Activated T-helper 2 cell treated with anti-CD3 and anti-CD28 coated beads, Interferon-gamma antibody, Interleukin-2, Interleukin-4, amounts not matched to agents 10 μg/mL and 5 μg/mL and 100 μg/mL, durations not matched to agents 14 hours and 24 hours and 36 hours (primary cell): ENCODE measurements at regions not wholly inside any gene's neighbourhood (a gene's known extent, or its start where the extent isn't known, plus 50 kb on each side); places are given as distances from the start of the nearest gene placed in this dataset.
A peak's percentile ranks its signal among the peaks of the same experiment; 100 is the strongest.
"Not testable (repeated sequence)": the region's sequence is repeated elsewhere in the genome, so short reads cannot be mapped to it uniquely, and the experiment has no call there.

Experiments used
- DNase-seq: peaks from one replicate; pipeline ENCODE4 v3.0.0; 2021; ENCODE audit warnings: low spot score
- H3K27ac Mint-ChIP-seq: one replicate; pipeline ENCODE4 v1.8.0; 2021; ENCODE audit warnings: mixed read lengths
- H3K27me3 Mint-ChIP-seq: one replicate; pipeline ENCODE4 v1.8.0; 2021; ENCODE audit warnings: low read depth, mixed read lengths
- H3K36me3 Mint-ChIP-seq: one replicate; pipeline ENCODE4 v1.8.0; 2021; ENCODE audit warnings: low read depth, mixed read lengths
- H3K4me1 Mint-ChIP-seq: one replicate; pipeline ENCODE4 v1.8.0; 2021; ENCODE audit warnings: low read depth, mixed read lengths
- H3K4me3 Mint-ChIP-seq: one replicate; pipeline ENCODE4 v1.8.0; 2021; ENCODE audit warnings: low read depth, mild to moderate bottlenecking, moderate library complexity, mixed read lengths
- H3K9me3 Mint-ChIP-seq: one replicate; pipeline ENCODE4 v1.8.0; 2021; ENCODE audit warnings: mixed read lengths
- intact Hi-C: fragments of 100-400 bp; cut with micrococcal nuclease; formaldehyde crosslinking; loops from one replicate; pipeline ENCODE4 v1.15.1; 2023

DNA sequence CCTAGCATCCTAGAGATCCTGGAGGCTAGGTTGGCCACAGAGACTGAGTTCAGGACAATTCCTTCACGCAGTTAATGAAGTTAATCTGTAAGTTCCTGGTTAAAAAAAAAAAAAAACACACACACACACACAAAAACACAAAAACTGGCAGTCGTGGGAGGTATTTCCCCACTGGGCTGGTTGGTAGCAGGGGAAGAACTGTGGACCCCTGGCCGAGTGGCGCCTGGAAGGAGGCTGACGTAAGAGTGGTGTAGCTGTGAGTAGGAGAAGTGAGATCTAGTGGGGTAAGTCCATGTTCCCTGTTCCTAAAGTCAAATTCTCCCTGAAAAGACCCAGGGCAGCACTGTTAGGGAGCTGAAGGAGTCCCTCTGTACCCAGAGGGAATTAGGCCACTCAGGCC is 461.0 kb upstream of the ZNG1F start:
- H3K27ac Mint-ChIP-seq, H3K9me3 Mint-ChIP-seq, H3K36me3 Mint-ChIP-seq, H3K4me3 Mint-ChIP-seq, H3K27me3 Mint-ChIP-seq, DNase-seq, intact Hi-C loops, H3K4me1 Mint-ChIP-seq: not testable (repeated sequence)

DNA sequence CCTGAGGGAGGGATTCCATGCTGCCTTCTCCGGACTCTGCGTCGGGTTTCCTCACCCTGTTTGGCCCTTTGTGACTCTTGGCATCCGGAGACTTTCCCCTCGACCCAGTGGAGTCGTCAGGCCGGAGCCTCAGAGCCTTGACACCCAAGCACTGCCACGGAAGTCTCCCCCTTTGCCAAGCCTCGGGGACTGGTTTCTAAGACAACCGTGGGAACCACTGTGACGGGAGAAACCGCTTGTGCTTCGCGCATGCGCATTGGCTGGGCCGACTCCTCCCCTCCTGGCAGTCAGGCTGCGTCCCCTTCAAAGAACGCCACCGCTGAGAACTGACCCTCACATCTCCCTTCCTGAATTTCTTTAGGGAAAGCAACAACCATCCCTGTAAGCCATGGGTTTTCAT is 459.4 kb upstream of the ZNG1F start:
- H3K36me3 Mint-ChIP-seq, H3K4me1 Mint-ChIP-seq, H3K27ac Mint-ChIP-seq, DNase-seq, H3K27me3 Mint-ChIP-seq, intact Hi-C loops, H3K9me3 Mint-ChIP-seq, H3K4me3 Mint-ChIP-seq: not testable (repeated sequence)

DNA sequence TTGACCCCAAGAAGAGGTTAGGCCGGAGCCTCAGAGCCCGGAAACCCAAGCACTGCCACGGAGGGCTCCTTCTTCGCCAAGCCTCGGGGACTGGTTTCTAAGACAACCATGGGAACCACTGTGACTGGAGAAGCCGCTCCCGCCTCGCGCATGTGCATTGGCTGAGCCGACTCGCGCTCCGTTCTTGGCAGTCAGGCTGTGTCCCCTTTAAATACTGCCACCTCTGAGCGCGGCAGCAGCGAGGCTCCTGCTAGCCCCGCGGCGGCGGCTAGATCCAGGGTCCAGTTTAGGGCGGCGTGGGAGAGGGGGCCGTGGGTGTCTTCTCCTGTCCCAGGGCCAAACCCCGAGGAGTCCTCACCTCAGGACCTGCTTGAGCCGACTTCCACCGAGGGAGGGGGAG is 457.1 kb upstream of the ZNG1F start:
- H3K9me3 Mint-ChIP-seq, intact Hi-C loops, H3K36me3 Mint-ChIP-seq, H3K4me1 Mint-ChIP-seq, H3K4me3 Mint-ChIP-seq, H3K27ac Mint-ChIP-seq, DNase-seq, H3K27me3 Mint-ChIP-seq: not testable (repeated sequence)

DNA sequence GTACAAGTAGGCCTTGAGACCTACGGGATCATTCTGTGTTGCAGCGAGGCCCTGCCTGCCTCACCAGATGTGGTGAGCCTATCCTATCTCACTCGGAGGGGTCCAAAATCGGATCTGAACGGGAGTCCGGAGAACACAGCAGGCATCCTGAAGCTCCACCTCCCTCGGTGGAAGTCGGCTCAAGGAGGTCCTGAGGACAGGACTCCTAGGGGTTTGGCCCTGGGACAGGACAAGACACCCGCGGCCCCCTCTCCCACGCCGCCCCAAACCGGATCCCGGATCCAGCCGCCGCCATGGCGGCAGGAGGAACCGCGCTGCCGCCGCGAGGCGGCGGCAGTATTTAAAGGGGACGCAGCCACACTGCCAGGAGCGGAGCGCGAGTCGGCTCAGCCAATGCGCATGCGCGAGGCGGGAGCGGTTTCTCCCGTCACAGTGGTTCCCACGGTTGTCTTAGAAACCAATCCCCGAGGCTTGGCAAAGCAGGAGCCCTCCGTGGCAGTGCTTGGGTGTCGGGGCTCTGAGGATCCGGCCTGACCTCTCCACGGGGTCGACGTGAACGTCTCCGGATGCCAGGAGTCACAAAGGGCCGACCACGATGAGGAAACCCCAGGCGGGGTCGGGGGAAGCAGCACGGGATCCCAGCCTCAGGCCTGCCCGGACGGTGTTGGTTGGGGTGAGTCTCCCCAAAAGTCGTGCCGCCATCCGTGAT is 454.6 kb upstream of the ZNG1F start:
- H3K9me3 Mint-ChIP-seq, H3K36me3 Mint-ChIP-seq, H3K27me3 Mint-ChIP-seq, H3K4me1 Mint-ChIP-seq, intact Hi-C loops: not testable (repeated sequence)
- Mint-ChIP-seq H3K27ac (peak overlapping the region; percentile 67), H3K4me3 (peak overlapping the region; percentile 72)
- DNase-seq: peak; percentile 70

DNA sequence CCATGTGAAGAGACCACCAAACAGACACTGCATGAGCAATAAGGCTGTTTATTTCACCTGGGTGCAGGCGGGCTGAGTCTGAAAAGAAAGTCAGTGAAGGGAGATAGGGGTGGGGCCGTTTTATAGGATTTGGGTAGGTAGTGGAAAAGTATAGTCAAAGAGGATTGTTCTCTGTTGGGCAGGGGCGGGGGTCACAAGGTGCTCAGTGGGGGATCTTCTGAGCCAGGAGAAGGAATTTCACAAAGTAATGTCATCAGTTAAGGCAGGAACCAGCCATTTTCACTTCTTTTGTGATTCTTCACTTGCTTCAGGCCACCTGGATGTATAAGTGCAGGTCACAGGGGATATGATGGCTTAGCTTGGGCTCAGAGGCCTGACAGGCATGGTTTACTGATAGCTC is 444.6 kb upstream of the ZNG1F start:
- DNase-seq, H3K27me3 Mint-ChIP-seq, H3K9me3 Mint-ChIP-seq, H3K4me1 Mint-ChIP-seq, intact Hi-C loops, H3K27ac Mint-ChIP-seq, H3K36me3 Mint-ChIP-seq, H3K4me3 Mint-ChIP-seq: not testable (repeated sequence)

DNA sequence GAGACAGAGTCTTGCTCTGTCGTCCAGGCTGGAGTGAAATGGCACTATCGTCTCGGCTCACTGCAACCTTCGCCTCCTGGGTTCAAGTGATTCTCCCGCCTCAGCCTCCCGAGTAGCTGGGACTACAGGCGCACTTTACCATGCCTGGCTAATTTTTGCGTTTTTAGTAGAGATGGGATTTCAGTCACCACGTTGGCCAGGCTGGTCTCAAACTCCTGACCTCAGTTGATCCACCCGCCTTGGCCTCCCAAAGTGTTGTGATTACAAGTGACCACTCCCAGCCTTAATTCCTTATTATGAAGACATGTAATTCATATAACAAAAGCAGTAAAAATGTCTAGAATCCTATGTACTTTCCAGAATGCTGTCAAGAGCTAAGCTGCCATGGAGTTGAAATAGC is 434.5 kb upstream of the ZNG1F start:
- DNase-seq, H3K36me3 Mint-ChIP-seq, H3K4me1 Mint-ChIP-seq: not testable (repeated sequence)

DNA sequence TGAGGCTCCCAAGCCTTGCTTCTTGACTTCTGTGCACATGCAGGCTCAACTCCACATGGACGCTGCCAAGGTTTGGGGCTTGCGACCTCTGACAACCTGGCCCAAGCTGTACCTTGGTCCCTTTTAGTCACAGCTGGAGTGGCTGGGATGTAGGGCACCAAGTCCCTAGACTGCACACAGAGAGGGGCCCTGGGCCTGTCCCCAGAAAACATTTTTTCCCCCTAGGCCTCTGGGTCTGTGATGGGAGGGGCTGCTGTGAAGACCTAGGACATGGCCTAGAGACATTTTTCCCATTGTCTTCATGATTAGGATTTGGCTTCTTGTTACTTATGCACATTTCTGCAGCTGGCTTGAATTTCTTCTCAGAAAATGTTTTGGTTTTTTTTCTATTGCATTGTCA is 430.1 kb upstream of the ZNG1F start:
- H3K4me1 Mint-ChIP-seq, H3K27ac Mint-ChIP-seq, H3K9me3 Mint-ChIP-seq, intact Hi-C loops, H3K4me3 Mint-ChIP-seq, H3K36me3 Mint-ChIP-seq, DNase-seq, H3K27me3 Mint-ChIP-seq: not testable (repeated sequence)

More for the DNA sequence above, 434.5 kb upstream of the ZNG1F start:
- intact Hi-C loops, H3K27me3 Mint-ChIP-seq, H3K4me3 Mint-ChIP-seq, H3K27ac Mint-ChIP-seq, H3K9me3 Mint-ChIP-seq: not testable (repeated sequence)

DNA sequence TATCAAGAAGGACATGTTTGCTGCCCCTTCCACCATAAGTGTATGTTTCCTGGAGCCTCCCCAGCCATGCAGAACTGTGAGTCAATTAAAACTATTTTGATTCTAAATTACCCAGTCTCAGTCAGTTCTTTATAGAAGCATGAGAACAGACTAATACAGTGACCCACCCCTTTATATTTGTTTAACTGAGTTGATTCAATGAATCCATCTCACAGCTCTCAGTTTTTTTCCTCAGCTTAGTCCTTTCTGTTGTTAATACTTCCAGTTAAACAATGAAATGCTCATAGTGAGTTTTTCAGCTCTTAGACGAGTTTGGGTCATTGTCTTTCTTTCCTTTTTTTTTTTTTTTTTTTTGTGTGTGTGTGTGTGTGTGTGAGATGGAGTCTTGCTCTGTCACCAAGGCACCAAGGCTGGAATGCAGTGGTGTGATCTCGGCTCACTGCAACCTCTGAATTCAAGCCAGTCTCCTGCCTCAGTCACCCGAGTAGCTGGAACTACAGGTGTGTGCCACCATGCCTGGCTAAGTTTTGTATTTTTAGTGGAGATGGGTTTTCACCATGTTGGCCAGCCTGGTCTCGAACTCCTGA is 417.9 kb upstream of the ZNG1F start:
- H3K4me3 Mint-ChIP-seq, H3K27me3 Mint-ChIP-seq, intact Hi-C loops, H3K4me1 Mint-ChIP-seq, H3K9me3 Mint-ChIP-seq, DNase-seq, H3K27ac Mint-ChIP-seq, H3K36me3 Mint-ChIP-seq: not testable (repeated sequence)

DNA sequence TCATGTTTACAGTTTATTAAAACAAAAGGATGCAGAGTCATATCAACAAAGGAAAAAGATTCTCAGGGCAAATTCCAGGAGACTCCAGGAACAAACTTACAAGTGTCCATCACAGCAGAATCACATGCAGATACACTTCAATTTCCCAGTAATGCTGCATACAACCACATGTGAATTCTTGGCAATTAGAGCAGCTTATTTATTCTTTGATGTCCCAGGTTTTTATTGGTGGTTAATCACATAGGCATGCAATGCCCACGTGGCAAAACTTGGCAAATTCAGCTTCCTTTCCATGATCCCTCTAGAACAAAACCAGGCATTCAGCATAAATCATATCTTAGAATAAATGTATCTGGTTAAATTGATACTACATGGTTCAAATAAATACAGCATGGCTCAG is 376.5 kb upstream of the ZNG1F start:
- DNase-seq, intact Hi-C loops, H3K36me3 Mint-ChIP-seq, H3K27ac Mint-ChIP-seq, H3K4me1 Mint-ChIP-seq, H3K27me3 Mint-ChIP-seq, H3K9me3 Mint-ChIP-seq, H3K4me3 Mint-ChIP-seq: not testable (repeated sequence)
